ENCODE measurements at regions not wholly inside any gene's neighbourhood (a gene's known extent, or its start where the extent isn't known, plus 50 kb on each side); places are given as distances from the start of the nearest gene placed in this dataset.

GRCh38 chr20:52419205-52419604, 227.6 kb upstream of the ZFP64 start (continued):
- TF ChIP-seq ZBTB4 (CRISPR knock-in tag; IDR thresholded peaks at IDR 0.05) (no peak), E4F1 (IDR thresholded peaks at IDR 0.05; ENCODE audit: borderline replicate concordance, partially characterized antibody) (no peak), SUPT20H (IDR thresholded peaks at IDR 0.05; ENCODE audit: borderline replicate concordance, control insufficient read depth, low read depth, low read length) (no peak), ZBED1 (IDR thresholded peaks at IDR 0.05; ENCODE audit: borderline replicate concordance) (no peak), TBL1XR1 (IDR thresholded peaks at IDR 0.05; ENCODE audit: low read depth, low read length) (no peak), WRNIP1 (IDR thresholded peaks at IDR 0.05; ENCODE audit: borderline replicate concordance, low read depth, low read length) (no peak), PAX5 (IDR thresholded peaks at IDR 0.05; ENCODE audit: borderline replicate concordance, low read depth, low read length) (no peak), NBN (IDR thresholded peaks at IDR 0.05) (no peak)

DNA sequence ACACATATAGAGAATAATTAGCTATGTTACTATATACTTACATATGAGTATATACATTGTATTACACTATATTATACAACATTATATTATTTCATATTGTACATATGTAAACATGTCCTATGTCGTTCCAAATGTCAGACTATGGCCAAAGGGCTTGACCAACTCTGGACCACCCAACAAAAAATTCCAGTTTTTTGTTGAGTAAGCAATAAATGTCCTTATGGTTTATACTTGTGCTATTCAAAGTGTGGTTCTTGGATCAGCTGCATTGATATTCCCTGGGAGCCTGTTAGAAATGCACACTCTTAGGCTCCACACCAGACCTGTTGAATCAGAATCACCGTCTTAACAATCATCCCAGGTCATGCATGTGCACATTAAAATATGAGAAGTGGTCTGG, 225.4 kb upstream of the ZFP64 start:
- no peak for DNase-seq (ENCODE audit: low read depth, low spot score)
- POLR2A ChIA-PET = no interaction called here
- Histone ChIP-seq H3K9me3 (replicated peaks; ENCODE audit: control insufficient read depth, insufficient read depth, low read length) (no peaks in the 10 kb centered on the region), H3K27me3 (replicated peaks in 1 of 2; ENCODE audit: control insufficient read depth in 2 of 2, insufficient read depth in 2 of 2, low read length in 1 of 2) (no peaks in the 10 kb centered on the region), H3K4me3 (no peak overlapping the region), H3K79me2 (ENCODE audit: control insufficient read depth, insufficient read depth, low read length) (no peaks in the 10 kb centered on the region), H3K36me3 (ENCODE audit: control insufficient read depth in 2 of 2, insufficient read depth in 2 of 2, low read length in 1 of 2) (no peaks in the 10 kb centered on the region), H2AFZ (ENCODE audit: control insufficient read depth, low read depth, low read length) (no peak overlapping the region), H3K4me1 (ENCODE audit: control insufficient read depth, insufficient read depth, low read length) (no peaks in the 10 kb centered on the region), H3K27ac (ENCODE audit: control insufficient read depth, insufficient read depth) (no peak overlapping the region), H3K4me2 (ENCODE audit: control insufficient read depth, insufficient read depth) (no peak overlapping the region), H3K9ac (ENCODE audit: control insufficient read depth, insufficient read depth, low read length) (no peak overlapping the region), H4K20me1 (ENCODE audit: control insufficient read depth, insufficient read depth) (no peaks in the 10 kb centered on the region)
- intact Hi-C loops (cut with micrococcal nuclease; ENCODE audit: unreplicated experiment) = no loop called here
- no TSS peak for BruUV-seq (replicated peaks)
- WGBS (ENCODE audit: insufficient coverage, insufficient replicate concordance, low lambda C conversion rate, missing lambda C conversion rate) = 4% methylated on average over 2 of the region's 2 CpGs
- SMC1A ChIA-PET (ENCODE audit: uncharacterized antibody, unreplicated experiment) = interaction anchor here (1.1 kb wide), 1 partner anchor 13 kb away, joined by 3 read pairs; no protein-coding TSS in a partner anchor
- ATAC-seq = no peak
- in situ Hi-C loops (cut with MboI) = no loop called here
- RAD21 ChIA-PET (ENCODE audit: unreplicated experiment) = no interaction called here
- FAIRE-seq = no peak
- CTCF ChIA-PET = interaction anchor here (1.3 kb wide), 1 partner anchor 9 kb away, joined by 3 read pairs; no protein-coding TSS in a partner anchor
- TF ChIP-seq FOXK2 (IDR thresholded peaks at IDR 0.05) (no peak), RELB (IDR thresholded peaks at IDR 0.05; ENCODE audit: low read depth) (no peak), BCL11A (IDR thresholded peaks at IDR 0.05; ENCODE audit: low read depth, low read length) (no peak), KAT2A (conservative IDR thresholded peaks at IDR 0.05; ENCODE audit: control insufficient read depth, low read depth, low read length) (no peak), EGR1 (IDR thresholded peaks at IDR 0.05; ENCODE audit: borderline replicate concordance in 1 of 2, low read depth in 2 of 2, low read length in 2 of 2) (no peak), IRF4 (IDR thresholded peaks at IDR 0.05; ENCODE audit: low read depth, low read length) (no peak), NRF1 (conservative IDR thresholded peaks at IDR 0.05; ENCODE audit: low read depth, low read length) (no peak), RFX5 (IDR thresholded peaks at IDR 0.05; ENCODE audit: low read depth, low read length) (no peak)
- TF ChIP-seq, protein P1, sequence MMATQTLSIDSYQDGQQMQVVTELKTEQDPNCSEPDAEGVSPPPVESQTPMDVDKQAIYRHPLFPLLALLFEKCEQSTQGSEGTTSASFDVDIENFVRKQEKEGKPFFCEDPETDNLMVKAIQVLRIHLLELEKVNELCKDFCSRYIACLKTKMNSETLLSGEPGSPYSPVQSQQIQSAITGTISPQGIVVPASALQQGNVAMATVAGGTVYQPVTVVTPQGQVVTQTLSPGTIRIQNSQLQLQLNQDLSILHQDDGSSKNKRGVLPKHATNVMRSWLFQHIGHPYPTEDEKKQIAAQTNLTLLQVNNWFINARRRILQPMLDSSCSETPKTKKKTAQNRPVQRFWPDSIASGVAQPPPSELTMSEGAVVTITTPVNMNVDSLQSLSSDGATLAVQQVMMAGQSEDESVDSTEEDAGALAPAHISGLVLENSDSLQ (IDR thresholded peaks at IDR 0.05) = no peak

Data from GM12878 (cell line).